ENCODE measurements at regions not wholly inside any gene's neighbourhood (a gene's known extent, or its start where the extent isn't known, plus 50 kb on each side); places are given as distances from the start of the nearest gene placed in this dataset.

GRCh38 chr4:129545599-129546278, 449.8 kb downstream of the C4orf33 start:
- DNase-seq, result peak in 2 of 56 donors; percentile 3 to 60

- no peak for DNase-seq
These were observed 450.6 kb downstream of the C4orf33 start for GRCh38 chr4:129546531-129546930.

GRCh38 chr4:129550281-129550785, 454.4 kb downstream of the C4orf33 start:
- DNase-seq, result no peak

GRCh38 chr4:129561280-129561679, 465.3 kb downstream of the C4orf33 start:
- DNase-seq, result no peak

GRCh38 chr4:129561886-129562671, 466.1 kb downstream of the C4orf33 start:
- no peak for DNase-seq

- no peak for DNase-seq
These were observed 469.3 kb downstream of the C4orf33 start for GRCh38 chr4:129565214-129565613.

GRCh38 chr4:129570326-129570725, 474.4 kb downstream of the C4orf33 start:
- no peak for DNase-seq

GRCh38 chr4:129578336-129578735, 482.4 kb downstream of the C4orf33 start:
- no peak for DNase-seq

- no peak for DNase-seq
These were observed 485.4 kb downstream of the C4orf33 start for GRCh38 chr4:129581305-129581704.

- DNase-seq, result no peak
These were observed 487.9 kb downstream of the C4orf33 start for GRCh38 chr4:129583868-129584267.

- DNase-seq, result no peak
These were observed 502.6 kb downstream of the C4orf33 start for GRCh38 chr4:129598582-129598981.

- DNase-seq, result no peak
These were observed 504.9 kb downstream of the C4orf33 start for GRCh38 chr4:129600898-129601297.

- DNase-seq, result no peak
These were observed 506.5 kb downstream of the C4orf33 start for GRCh38 chr4:129602447-129602846.

- no peak for DNase-seq
These were observed 507.4 kb downstream of the C4orf33 start for GRCh38 chr4:129603241-129603931.

- DNase-seq, result no peak
These were observed 508.8 kb downstream of the C4orf33 start for GRCh38 chr4:129604632-129605255.

- DNase-seq, result no peak
These were observed 518.7 kb downstream of the C4orf33 start for GRCh38 chr4:129614611-129615010.

- DNase-seq, result no peak
These were observed 526.6 kb downstream of the C4orf33 start for GRCh38 chr4:129622566-129622965.

GRCh38 chr4:129623233-129623875, 527.4 kb downstream of the C4orf33 start:
- peak in 4 of 56 donors; percentile 1 to 49 (median 12) for DNase-seq

- peak in 28 of 56 donors; percentile 0 to 74 (median 4) for DNase-seq
These were observed 545.2 kb downstream of the C4orf33 start for GRCh38 chr4:129641179-129641578.

- DNase-seq, result no peak
These were observed 549.5 kb downstream of the C4orf33 start for GRCh38 chr4:129645461-129645860.

- no peak for DNase-seq
These were observed 572.1 kb downstream of the C4orf33 start for GRCh38 chr4:129668092-129668491.

Measured in amygdala (tissue), 56 donors.